Activated CD4-positive, alpha-beta T cell treated with anti-CD3 and anti-CD28 coated beads, Interleukin-2, Interleukin-6, amounts not matched to agents 100 ng/mL and 50 ng/mL, durations not matched to agents 16 hours and 8 hours (primary cell): ENCODE measurements at regions not wholly inside any gene's neighbourhood (a gene's known extent, or its start where the extent isn't known, plus 50 kb on each side); places are given as distances from the start of the nearest gene placed in this dataset.
"Not testable (repeated sequence)": the region's sequence is repeated elsewhere in the genome, so short reads cannot be mapped to it uniquely, and the experiment has no call there.

Experiments used
- DNase-seq: peaks from one replicate; pipeline ENCODE4 v3.0.0-alpha.2; 2020

DNA sequence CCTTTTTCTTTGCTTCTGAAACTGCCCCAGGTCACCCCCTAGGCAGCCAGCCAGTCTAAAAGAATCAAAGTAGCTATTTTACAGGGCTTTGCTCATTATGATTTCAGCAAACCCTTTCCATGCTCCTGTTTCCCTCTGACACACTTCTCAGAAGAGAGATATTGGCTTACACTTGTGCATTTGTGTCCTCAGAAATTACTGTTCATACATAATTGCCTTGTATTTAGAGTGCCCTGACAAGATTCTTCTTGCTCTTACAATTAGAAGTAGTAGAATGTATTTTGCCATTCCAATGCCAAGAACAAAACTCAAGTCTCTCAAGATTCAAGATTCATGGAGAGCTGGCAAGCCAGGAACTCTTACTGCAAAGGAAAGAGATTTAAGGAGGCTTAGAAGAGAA, 531.0 kb upstream of the ZFP42 start:
- DNase-seq: no peak

DNA sequence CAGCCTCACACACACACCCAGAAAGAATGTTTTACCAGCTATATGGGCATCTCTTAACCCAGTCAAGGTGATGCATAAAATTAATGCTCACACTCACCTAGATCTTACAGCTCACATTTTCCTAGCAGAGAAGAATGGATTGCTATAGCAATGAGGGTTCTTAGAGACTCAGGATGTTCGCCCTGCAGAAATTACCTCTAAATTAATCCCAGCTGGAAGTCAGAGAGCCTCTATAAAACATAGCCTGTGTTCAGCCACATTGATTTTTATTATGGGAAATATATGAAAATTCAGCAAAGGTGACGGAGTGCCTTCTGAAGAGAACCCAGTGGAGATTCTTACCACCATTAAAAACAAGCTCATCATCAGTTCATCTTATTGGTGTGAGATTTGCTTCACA, 528.3 kb upstream of the ZFP42 start:
- no peak for DNase-seq

DNA sequence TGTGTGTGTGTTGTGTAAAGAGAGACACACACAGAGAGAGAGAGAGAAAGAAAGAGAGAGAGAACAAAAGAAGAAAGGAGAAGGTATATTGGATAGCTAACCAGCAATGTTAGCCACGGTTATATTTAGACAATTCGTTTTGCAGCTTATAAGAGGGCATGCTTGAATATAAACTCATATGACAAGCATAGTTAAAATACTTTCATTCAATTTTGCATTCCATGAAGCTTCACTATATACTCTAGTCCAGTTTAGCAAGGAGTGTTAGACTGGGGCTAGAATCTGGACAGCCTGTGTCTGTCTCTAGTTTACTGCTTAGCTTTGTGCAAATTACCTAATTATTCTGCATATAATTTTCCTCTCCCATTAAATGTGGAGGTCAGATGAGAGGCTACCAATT, 525.9 kb upstream of the ZFP42 start:
- DNase-seq: no peak

DNA sequence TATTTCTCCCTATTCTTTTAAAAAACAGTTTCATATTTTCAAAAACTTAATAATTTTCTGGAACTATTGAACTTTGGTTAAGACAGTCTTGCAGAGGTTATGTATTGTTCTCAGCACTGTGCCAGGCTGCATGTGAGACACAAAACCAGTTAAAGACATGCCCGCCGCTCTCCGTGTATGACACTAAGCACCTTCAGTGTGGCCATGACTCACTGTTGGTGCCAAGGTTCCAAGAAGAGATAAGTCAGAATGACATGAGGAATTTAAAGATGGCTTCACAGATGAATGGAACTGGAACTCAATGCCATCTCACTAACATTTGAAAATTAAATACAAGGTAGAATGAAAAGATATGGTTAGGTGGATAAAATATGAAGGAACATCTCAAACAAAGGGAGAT, 525.5 kb upstream of the ZFP42 start:
- DNase-seq: no peak

DNA sequence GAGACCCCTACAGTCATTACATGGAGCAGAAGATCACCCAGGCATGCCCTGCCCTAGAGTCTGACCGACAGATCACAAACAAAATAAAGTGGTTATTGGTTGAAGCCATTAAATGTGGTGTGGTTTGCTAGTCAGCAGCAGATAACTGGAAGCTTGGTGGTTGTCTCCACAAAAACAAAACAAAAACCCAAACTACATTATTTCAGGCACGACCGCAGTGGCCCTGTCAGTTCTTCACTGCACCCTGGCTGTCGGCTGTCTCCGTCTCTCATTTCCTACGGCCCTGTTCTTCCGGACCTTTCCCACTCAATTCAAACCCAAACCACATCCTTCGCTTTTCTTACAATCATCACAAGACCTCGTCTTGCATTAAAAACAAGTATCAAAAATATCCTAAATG, 521.3 kb upstream of the ZFP42 start:
- no peak for DNase-seq

DNA sequence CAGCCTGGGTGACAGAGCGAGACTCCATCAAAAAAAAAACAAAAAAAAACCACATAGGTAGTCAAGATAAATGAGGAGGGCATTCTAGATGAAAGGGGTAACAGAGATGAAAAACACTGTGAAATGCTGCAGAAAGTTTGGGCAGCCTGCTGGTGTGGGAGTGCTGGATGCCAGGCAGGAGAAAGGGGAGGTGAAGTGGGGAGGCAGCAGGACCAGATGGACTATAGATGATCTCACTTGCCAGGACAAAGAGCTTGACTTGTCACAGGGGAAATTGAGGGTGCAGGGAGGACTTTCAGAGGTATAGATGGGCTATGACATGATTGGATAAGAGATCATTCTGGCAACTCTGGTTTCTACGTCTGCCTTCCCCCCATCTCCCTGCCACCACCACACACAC, 519.7 kb upstream of the ZFP42 start:
- no peak for DNase-seq

DNA sequence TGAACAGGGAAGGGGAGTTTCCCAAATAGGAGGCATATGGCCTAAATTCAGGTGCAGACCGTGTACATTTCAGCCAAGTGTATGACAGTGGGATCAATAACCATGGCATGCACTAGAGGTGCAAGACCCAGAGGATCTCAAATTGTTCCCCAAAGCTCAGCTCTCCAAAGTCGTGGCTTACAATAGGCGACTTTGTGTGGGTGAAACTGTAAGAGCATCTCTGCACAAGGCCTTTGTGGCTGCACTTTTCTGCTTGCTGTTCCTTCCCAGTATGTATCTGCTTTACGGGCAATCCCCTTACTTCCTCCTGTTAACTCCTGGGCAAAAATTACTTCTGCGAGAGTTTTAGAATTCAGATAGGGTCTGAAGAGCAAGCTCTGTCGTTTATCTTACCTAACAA, 518.3 kb upstream of the ZFP42 start:
- DNase-seq: no peak

DNA sequence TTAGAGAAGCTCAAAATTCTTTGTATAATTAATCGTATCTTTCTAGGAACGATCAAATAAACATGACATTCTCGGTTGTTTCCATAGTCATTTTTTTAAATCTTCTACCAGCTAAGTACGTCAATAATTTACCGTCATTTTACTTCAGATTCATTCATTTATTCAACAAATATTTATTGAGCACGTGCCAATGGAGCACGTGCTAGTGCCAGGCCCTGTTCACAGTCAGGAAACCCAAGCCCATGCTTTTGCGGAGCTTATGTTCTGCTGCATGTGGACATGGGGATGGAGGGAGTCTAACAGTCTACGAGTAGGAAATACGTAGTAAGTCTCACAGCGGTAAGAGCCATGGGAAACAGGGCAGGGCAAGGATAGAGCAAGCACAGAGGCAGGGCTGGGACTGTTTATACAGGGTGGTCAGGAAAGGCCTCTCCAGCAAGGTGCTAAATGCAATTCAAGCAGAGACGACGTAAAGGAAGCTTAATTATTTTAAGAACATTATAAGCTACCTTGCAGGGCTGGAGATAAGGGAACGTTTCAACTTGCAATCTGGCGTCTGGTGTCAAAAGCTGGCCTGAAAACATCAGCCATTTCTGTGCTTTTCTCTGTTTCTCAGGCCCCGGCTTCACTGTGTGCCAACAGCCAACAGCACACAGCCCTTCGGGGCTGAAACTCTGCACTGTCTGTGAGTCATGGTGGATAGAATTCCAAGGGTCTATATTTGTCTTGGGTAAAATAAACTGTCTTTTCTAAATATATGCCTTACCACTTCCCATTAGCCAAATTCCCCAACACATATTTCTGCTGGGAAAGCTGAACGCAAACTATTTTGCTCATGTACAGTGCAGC, 517.1 kb upstream of the ZFP42 start:
- DNase-seq: no peak

DNA sequence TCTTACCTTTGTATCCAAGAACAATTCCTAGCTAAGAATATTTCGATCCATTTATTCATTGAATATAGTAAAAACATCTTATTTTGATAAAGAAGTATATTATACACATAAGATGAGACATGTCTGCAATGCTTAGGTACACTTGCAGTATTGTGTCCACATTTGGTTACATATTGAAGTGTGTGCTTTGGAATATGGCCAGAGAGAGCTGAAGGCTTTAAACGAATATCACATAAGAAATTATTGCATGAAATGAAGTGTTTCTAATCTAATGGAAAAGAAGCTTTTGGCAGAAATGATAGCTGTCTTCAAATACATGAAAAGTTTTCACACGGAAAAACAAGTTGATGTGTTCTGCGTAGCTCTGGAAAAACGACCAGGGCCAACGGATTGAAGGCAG, 516.1 kb upstream of the ZFP42 start:
- no peak for DNase-seq

DNA sequence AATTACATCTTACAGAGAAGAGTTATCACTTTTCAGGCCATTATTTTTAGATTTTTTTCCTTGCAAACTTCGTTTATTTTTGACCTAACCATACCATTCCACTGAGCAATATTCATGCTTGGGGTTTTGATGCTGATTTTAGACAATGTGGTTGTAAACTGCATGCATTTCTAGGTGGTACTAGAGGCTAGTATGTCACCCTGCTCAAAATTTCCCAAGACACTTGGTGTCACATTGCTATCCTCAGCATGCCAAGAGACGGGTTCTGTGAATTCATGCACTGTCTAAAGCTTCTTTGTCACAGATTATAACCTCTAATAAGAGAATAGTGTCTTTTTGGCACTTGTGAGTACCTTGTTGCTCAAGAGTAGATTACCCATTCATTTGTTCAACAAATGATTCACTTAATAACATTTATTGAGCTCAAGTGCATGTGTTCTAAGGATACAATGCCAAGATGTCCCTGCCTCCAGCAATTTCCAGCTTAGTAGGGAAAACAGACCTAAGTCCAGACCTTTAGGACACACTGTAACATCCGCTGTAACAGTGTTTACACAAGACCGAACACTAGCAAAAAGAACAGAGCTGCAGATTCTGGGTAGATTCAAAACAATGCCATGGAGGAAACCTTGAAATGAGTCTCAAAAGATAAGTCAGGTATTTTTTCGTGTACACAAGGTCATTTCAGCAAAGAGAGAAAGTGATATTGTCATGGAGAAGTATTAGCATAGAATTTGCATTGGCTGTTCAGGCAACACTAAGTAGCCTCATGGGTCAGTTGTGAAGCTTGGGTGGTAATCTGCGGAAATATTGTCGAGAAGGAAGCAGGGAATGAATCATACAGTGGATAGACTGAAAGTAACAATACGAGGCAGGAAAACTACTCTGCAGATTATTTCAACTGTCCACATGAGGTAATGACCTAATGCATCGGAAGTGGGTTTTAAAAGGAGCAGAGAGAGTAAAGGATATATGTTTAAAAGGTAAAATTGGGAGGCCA, 515.1 kb upstream of the ZFP42 start:
- DNase-seq: no peak

DNA sequence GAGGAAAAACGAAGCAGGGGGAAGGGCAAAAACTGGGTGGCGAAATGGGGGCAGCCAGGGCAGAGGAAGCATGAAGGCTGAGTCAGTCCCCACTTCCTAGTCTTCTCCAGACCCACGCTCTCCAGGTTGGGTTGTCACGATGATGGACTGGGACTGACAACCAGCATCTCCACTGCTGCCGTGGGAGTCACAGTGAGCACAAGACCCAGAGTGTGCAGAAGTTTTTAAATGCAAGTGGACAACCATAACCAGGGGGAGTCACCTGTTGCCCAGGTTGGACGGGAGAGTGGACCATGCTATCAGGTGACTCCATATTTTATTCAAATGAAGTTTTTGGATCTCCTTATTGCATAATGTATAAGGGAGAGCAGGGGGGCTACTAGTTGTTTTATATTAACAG, 511.4 kb upstream of the ZFP42 start:
- no peak for DNase-seq

DNA sequence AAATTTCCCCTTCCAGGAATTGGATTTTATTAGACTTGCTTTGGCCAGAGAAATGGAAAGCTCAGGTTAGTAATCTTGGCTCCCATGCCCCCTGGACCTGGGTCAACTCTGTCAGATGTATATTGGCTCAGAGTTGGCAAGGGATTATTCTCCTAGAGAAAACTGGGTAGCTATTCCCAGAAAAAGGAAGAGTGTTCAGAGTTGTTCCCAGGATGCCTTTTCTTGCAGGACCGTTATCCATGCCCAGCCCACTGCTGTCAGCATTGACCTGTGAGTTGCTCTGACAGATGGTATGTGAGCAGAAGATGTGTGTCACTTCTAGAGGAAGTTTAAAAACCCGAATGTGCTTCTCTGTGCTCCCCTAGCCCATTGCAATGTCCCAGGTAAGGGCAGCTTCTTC, 509.9 kb upstream of the ZFP42 start:
- DNase-seq: no peak

DNA sequence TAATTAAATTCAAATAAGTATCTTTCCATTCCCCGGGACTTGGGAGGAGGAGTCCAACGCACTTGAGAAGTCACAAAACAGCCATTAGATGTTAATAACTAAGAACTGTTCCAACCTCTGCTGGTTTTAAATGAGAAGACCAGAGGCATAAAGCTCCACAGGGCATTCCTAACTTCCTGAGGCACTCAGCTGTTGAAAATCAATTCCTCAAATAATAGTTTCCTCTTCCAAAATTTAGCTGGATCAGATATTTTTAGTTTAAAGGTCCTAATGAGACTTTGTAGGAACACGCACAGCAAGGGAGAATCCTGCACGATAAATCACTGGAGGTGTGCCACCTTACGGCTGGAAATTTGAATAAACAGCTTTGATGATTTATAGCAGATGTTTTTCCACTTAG, 504.3 kb upstream of the ZFP42 start:
- DNase-seq: no peak

DNA sequence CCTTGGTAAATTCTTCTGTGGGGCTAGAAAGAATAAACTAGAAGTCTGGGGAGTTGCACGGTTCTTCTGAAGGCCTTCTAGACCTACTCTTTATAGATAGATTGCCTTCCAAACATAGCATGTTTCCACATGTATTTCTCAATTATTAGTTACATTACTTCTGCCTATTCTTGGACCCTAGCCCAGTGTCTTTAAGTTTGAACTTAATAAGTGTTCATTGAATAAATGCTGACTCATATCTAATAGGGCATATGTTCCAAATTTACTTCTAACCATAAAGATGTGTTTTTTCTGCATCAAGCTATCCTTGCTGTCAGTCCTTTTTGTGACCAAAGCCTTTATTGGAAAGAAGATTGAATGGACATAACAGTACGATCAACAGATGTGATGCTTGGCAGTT, 503.6 kb upstream of the ZFP42 start:
- DNase-seq: no peak

DNA sequence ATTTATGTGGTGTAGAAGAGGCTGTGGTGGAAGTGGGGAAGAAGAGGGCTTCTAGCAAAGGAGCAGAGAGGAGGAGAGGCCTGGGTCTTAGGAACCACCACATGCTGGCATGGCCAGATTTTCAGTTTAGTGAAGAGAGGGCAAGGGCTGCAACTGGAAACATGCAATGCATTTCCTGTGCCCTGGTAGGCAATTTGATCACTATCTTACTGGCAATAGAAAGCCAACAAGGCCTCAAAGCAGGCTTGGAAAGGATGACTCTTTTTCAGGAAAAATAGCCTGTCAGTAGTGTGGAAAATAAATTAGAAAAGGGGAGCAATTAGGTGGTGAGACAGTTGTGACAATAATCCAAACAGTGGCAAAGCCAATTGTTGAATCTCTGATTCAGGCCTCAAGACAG, 501.9 kb upstream of the ZFP42 start:
- no peak for DNase-seq

DNA sequence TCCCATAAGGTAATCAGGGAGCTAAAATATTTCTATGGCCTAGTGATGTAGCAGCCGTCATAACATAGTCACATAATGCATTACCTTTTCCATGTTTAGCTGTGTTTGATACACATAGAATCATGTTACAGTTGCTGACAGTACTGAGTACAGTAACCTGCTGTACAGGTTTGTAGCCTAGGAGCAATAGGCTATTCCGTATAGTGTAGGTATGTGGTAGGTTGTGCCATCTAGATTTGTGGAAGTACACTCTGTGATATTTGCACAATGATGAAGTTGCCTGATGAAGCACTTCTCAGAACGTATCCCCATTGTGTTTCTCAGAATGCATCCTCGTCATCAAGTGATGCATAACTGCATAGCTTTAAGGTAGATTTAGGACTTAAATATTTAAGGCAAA, 495.6 kb upstream of the ZFP42 start:
- no peak for DNase-seq

DNA sequence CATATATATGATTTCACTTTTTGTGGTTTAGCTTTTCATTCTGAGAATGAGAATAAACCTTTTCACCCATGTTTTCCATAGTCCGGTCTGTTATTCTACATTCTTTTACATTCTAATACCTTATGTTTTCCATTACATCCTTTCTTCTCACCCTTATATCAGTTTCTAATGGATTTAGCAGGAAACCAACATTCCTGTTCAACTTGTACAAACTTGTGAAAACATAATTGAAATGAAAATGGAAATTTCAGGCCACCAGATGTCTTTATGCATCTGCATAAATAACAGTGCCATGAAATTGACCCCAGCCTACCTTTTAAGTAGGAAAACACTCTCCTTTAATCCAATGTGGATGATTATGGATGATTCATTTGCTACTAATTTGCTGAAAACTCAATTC, 494.8 kb upstream of the ZFP42 start:
- DNase-seq: no peak

DNA sequence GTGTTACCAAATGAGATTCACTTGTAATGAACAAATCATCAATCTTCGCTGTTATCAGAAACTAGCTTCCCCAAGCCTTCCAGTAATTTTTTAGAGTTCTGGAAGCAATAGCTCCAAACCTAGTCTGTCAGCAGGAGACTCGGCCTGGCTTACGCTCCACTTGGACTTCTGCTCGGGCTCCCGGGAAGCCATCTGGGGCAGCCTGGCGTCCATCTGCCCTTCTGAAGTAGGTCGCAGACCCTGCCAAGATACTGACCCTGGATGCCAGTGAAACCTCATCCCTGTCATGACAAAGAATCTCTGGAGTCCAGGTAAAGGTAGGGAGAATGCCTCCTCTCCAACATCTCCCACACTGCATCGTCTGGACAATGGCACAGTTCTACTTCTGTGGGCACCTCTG, 493.8 kb upstream of the ZFP42 start:
- DNase-seq: no peak

DNA sequence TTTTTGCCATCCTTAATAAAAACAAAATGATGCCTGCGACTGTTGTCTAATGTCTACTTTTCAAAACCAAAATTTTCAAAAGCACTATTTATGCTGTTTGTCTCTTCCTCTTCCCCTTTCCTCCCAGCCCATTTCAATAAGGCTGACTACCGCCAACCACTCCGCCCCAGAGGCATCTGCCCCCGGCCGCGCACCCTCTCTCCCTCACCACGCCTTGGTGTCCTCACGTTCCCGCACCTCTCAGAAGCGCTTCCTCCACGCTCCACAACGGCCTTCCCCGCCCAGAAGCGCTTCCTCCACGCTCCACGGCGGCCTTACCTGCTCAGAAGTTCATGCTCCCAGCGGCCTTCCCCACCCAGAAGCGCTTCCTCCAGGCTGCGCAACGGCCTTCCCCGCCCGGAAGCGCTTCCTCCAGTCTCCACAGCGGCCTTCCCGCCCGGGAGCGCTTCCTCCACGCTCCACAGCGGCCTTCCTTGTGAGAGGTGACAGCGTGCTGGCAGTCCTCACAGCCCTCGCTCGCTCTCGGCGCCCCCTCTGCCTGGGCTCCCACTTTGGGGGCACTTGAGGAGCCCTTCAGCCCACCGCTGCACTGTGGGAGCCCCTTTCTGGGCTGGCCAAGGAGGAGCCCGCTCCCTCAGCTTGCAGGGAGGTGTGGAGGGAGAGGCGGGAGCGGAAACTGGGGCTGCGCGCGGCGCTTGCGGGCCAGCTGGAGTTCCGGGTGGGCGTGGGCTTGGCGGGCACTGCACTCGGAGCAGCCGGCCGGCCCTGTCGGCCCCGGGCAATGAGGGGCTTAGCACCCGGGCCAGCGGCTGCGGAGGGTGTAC, 490.4 kb upstream of the ZFP42 start:
- no peak for DNase-seq

DNA sequence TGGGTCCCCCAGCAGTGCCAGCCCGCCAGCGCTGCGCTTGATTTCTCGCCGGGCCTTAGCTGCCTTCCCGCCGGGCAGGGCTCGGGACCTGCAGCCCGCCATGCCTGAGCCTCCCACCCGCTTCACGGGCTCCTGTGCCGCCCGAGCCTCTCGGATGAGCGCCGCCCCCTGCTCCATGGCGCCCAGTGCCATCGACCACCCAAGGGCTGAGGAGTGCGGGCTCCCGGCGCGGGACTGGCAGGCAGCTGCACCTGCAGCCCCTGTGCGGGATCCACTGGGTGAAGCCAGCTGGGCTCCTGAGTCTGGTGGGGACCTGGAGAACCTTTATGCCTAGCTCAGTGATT, 489.8 kb upstream of the ZFP42 start:
- not testable (repeated sequence) for DNase-seq

DNA sequence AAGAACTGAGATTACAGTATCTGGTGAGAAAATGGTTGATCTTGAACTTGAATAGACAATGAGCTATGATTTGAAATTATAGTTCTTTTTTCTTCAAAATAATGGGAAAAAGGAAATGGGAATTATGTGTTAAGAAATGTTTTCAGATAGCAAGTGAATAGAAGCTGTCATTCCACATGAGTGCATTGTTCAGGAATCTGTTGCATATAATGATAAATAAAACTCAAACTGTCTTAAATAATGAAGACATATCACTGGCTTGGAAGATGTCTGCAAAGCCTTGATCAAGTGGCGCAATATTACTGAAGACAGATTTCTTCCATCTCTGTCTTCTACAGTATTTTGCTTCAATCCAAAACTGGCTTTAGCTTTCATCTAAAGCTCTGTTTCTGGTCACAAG, 479.3 kb upstream of the ZFP42 start:
- no peak for DNase-seq

DNA sequence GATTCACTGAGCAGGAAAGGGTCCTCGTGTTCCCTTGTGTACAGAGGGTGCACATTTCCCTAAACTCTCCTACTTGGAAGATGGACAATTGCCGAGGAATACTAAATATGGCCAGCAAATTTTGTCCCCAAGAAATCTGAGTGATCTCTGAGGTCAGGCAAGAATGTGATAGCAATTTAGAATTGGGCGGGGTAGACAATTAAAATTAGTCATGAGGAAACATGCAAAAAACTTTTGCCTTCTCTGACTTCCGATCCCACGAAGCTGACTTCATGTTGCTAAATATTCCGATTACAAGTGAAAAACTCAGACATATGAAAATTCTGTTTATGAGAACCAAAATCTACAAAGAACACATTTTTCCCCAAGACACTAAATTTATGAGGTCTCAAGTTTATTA, 453.9 kb upstream of the ZFP42 start:
- DNase-seq: no peak

DNA sequence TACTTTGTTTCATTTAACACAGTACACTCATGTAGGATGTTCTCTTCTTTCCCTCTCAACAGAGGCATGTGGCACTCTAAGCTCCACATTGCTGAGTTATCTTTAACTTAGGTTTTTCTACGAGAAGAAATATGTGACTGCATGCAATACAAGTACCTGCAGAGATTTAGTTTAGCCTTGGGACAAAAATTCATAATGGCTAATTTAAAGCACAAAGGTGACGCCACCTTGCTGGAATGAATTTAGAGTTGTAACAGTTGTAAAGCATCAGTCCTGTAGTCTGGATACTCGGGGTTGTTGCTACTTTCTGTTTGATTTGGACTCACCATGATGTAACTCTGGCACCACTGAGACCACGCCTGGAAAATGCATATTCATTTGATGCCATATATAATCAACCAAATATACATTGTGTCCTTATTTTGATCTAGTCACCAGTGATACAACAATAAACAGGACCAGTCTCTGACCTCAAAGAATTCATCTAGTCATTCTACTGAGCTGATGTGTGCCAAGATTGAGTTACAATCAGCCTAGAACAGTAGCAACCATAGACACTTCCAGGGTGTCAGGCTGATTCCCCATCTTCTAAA, 451.0 kb upstream of the ZFP42 start:
- no peak for DNase-seq
